IMR-90 (cell line): ENCODE measurements at regions not wholly inside any gene's neighbourhood (a gene's known extent, or its start where the extent isn't known, plus 50 kb on each side); places are given as distances from the start of the nearest gene placed in this dataset.

Experiments
- ATAC-seq: fragments of 200-7000 bp; cut with Tn5 transposase; 2 replicates; pipeline ENCODE4 v1.9.1; 2020; ENCODE audit warnings: low read depth, mild to moderate bottlenecking, moderate library complexity
- BruUV-seq: library from RNA; stranded (reverse); fragments of 400-500 nt; replicated peaks from 2 replicates; lab custom pipeline; 2021; lab: Mats Ljungman, UMichigan
- CTCF ChIA-PET: fragments of 300-600 bp; formaldehyde crosslinking; extraction: SDS; loops from one replicate; lab custom pipeline; 2021; ENCODE audit warnings: antibody characterized with exemption; lab: Yijun Ruan, JAX
- POLR2A ChIA-PET: fragments of 300-600 bp; sonication (Branson Sonifier 250); formaldehyde crosslinking; loops from one replicate; lab custom pipeline; 2022; ENCODE audit warnings: antibody characterized with exemption; ENCODE audit not compliant: unreplicated experiment; lab: Charles Lee
- DNase-seq: peaks from one replicate; pipeline ENCODE4 v3.0.0; 2013
- H2AFZ ChIP-seq: replicated peaks from 2 replicates; pipeline ENCODE3; 2013; ENCODE audit warnings: low read length, mild to moderate bottlenecking; ENCODE audit not compliant: poor library complexity
- H2AK5ac ChIP-seq: 2 replicates; pipeline ENCODE4 v1.6.1; 2013; ENCODE audit warnings: low read depth, low read length, inconsistent platforms
- H2AK9ac ChIP-seq: replicated peaks from 2 replicates; pipeline ENCODE3; 2013; ENCODE audit warnings: mild to moderate bottlenecking, low read depth, low read length, moderate library complexity; ENCODE audit not compliant: poor library complexity
- H2BK120ac ChIP-seq: 2 replicates; pipeline ENCODE4 v1.6.1; 2013; ENCODE audit warnings: low read depth, low read length, inconsistent platforms
- H2BK15ac ChIP-seq: 3 replicates; pipeline ENCODE4 v1.6.1; 2013; ENCODE audit warnings: low read depth, low read length, inconsistent platforms
- H2BK20ac ChIP-seq: 2 replicates; pipeline ENCODE4 v1.6.1; 2013; ENCODE audit warnings: low read depth, mild to moderate bottlenecking, inconsistent platforms, low read length, moderate library complexity
- H2BK5ac ChIP-seq: 2 replicates; pipeline ENCODE4 v1.6.1; 2013; ENCODE audit warnings: mild to moderate bottlenecking, low read depth, low read length, inconsistent platforms; ENCODE audit not compliant: poor library complexity, severe bottlenecking
- H3K14ac ChIP-seq: replicated peaks from 2 replicates; pipeline ENCODE4 v1.6.1; 2013; ENCODE audit warnings: low read depth, low read length, inconsistent platforms
- H3K18ac ChIP-seq: 2 replicates; pipeline ENCODE4 v1.6.1; 2013; ENCODE audit warnings: low read depth, low read length, control low read depth
- H3K23ac ChIP-seq: 2 replicates; pipeline ENCODE4 v1.6.1; 2013; ENCODE audit warnings: low read depth, low read length, inconsistent platforms
- H3K27ac ChIP-seq: 2 replicates; pipeline ENCODE4 v1.5.1; 2013; ENCODE audit warnings: mild to moderate bottlenecking, control low read depth, low read length; ENCODE audit not compliant: insufficient read depth
- H3K27me3 ChIP-seq: 2 replicates; pipeline ENCODE4 v1.6.1; 2013; ENCODE audit warnings: low read length; ENCODE audit not compliant: control insufficient read depth, insufficient read depth
- H3K36me3 ChIP-seq: 2 replicates; pipeline ENCODE4 v1.6.1; 2013; ENCODE audit warnings: low read length, mixed read lengths; ENCODE audit not compliant: control insufficient read depth, insufficient read depth
- H3K4ac ChIP-seq: 2 replicates; pipeline ENCODE4 v1.6.1; 2013; ENCODE audit warnings: low read depth, low read length, inconsistent platforms
- H3K4me1 ChIP-seq: 2 replicates; pipeline ENCODE4 v1.6.1; 2013; ENCODE audit warnings: low read length, mixed read lengths; ENCODE audit not compliant: control insufficient read depth, insufficient read depth
- H3K4me2 ChIP-seq: 2 replicates; pipeline ENCODE4 v1.6.1; 2013; ENCODE audit warnings: low read depth, mild to moderate bottlenecking, control low read depth, low read length, moderate library complexity
- H3K4me3 ChIP-seq: 2 replicates; pipeline ENCODE4 v1.5.1; 2013; ENCODE audit warnings: low read depth, mild to moderate bottlenecking, control low read depth, low read length, moderate library complexity; ENCODE audit not compliant: insufficient read depth
- H3K56ac ChIP-seq: 2 replicates; pipeline ENCODE4 v1.6.1; 2013; ENCODE audit warnings: low read length, inconsistent platforms; ENCODE audit not compliant: insufficient read depth; ENCODE audit errors: extremely low read depth
- H3K79me1 ChIP-seq, 2 experiments: 2 replicates each; pipeline ENCODE4 v1.6.1; 2013; ENCODE audit warnings: low read length in 2 of 2, inconsistent platforms in 1 of 2, low read depth in 1 of 2
- H3K9ac ChIP-seq: 2 replicates; pipeline ENCODE4 v1.6.1; 2013; ENCODE audit warnings: low read depth, low read length, control low read depth
- H3K9me1 ChIP-seq: 2 replicates; pipeline ENCODE4 v1.6.1; 2013; ENCODE audit warnings: low read length, inconsistent platforms; ENCODE audit not compliant: insufficient read depth
- H3K9me3 ChIP-seq: 2 replicates; pipeline ENCODE4 v1.6.1; 2013; ENCODE audit warnings: low read length; ENCODE audit not compliant: control insufficient read depth, insufficient read depth
- H4K20me1 ChIP-seq: 2 replicates; pipeline ENCODE4 v1.6.1; 2013; ENCODE audit warnings: low read length, inconsistent platforms; ENCODE audit not compliant: insufficient read depth
- H4K5ac ChIP-seq: 2 replicates; pipeline ENCODE4 v1.6.1; 2013; ENCODE audit warnings: mild to moderate bottlenecking, low read depth, low read length, control low read depth
- H4K8ac ChIP-seq, 2 experiments: 2 replicates each; pipeline ENCODE4 v1.6.1; 2013; ENCODE audit warnings: low read depth in 2 of 2, low read length in 2 of 2, control low read depth in 1 of 2, inconsistent platforms in 1 of 2
- H4K91ac ChIP-seq: 2 replicates; pipeline ENCODE4 v1.6.1; 2013; ENCODE audit warnings: low read depth, low read length, inconsistent platforms; ENCODE audit not compliant: insufficient read depth
- BHLHE40 ChIP-seq: fragments of 150-350 bp; IDR thresholded peaks from 2 replicates; pipeline ENCODE4 v1.6.1; 2016; ENCODE audit warnings: mild to moderate bottlenecking, low read depth, low read length
- CEBPB ChIP-seq: IDR thresholded peaks from 2 replicates; pipeline ENCODE4 v1.6.1; 2012; ENCODE audit warnings: low read depth, low read length, improper control_type of control experiment
- CHD1 ChIP-seq: IDR thresholded peaks from 2 replicates; pipeline ENCODE4 v1.6.1; 2012; ENCODE audit warnings: low read depth, low read length, improper control_type of control experiment
- CTCF ChIP-seq: conservative IDR thresholded peaks from 2 replicates; pipeline ENCODE4 v1.5.1; 2012; ENCODE audit warnings: mild to moderate bottlenecking, low read depth, low read length, improper control_type of control experiment
- ELK1 ChIP-seq: fragments of 150-350 bp; IDR thresholded peaks from 2 replicates; pipeline ENCODE4 v1.6.1; 2016; ENCODE audit warnings: low read depth, mild to moderate bottlenecking, low read length, moderate library complexity, borderline replicate concordance
- FOS ChIP-seq: fragments of 150-350 bp; IDR thresholded peaks from 2 replicates; pipeline ENCODE4 v1.6.1; 2016; ENCODE audit warnings: low read depth, low read length
- MAFK ChIP-seq: IDR thresholded peaks from 2 replicates; pipeline ENCODE4 v1.6.1; 2012; ENCODE audit warnings: low read depth, low read length, improper control_type of control experiment
- MAZ ChIP-seq: IDR thresholded peaks from 2 replicates; pipeline ENCODE4 v1.6.1; 2012; ENCODE audit warnings: low read depth, mild to moderate bottlenecking, low read length, improper control_type of control experiment, moderate library complexity, borderline replicate concordance
- MXI1 ChIP-seq: IDR thresholded peaks from 2 replicates; pipeline ENCODE4 v1.6.1; 2012; ENCODE audit warnings: low read depth, mild to moderate bottlenecking, low read length, moderate library complexity, borderline replicate concordance
- POLR2A ChIP-seq: IDR thresholded peaks from 2 replicates; pipeline ENCODE4 v1.6.1; 2012; ENCODE audit warnings: mild to moderate bottlenecking, low read depth, low read length
- RAD21 ChIP-seq: IDR thresholded peaks from 2 replicates; pipeline ENCODE4 v1.6.1; 2012; ENCODE audit warnings: low read length, improper control_type of control experiment
- RCOR1 ChIP-seq: IDR thresholded peaks from 2 replicates; pipeline ENCODE4 v1.6.1; 2012; ENCODE audit warnings: mild to moderate bottlenecking, low read length, improper control_type of control experiment; ENCODE audit not compliant: insufficient replicate concordance
- RFX5 ChIP-seq: IDR thresholded peaks from 2 replicates; pipeline ENCODE4 v1.8.0; 2012; ENCODE audit warnings: low read depth, mild to moderate bottlenecking, low read length, moderate library complexity
- dilution Hi-C: fragments of 300-500 bp; cut with HindIII; formaldehyde crosslinking; loops from one replicate; pipeline ENCODE4 v1.14.3; 2018; ENCODE audit warnings: low sequenced_read_pairs; ENCODE audit not compliant: unreplicated experiment
- in situ Hi-C: fragments of 300-500 bp; cut with MboI; formaldehyde crosslinking; loops from 3 replicates; pipeline ENCODE4 v1.14.3; 2019; ENCODE audit warnings: low sequenced_read_pairs, inconsistent platforms, mixed read lengths
- intact Hi-C: fragments of 100-400 bp; cut with micrococcal nuclease; formaldehyde crosslinking; loops from 2 replicates; pipeline ENCODE4 v1.10.0; 2022
- TF ChIP-seq, protein P1 (sequence below): fragments of 150-350 bp; IDR thresholded peaks from 2 replicates; pipeline ENCODE4 v1.6.1; 2017; ENCODE audit warnings: mild to moderate bottlenecking, antibody characterized with exemption, low read length, low read depth

DNA sequence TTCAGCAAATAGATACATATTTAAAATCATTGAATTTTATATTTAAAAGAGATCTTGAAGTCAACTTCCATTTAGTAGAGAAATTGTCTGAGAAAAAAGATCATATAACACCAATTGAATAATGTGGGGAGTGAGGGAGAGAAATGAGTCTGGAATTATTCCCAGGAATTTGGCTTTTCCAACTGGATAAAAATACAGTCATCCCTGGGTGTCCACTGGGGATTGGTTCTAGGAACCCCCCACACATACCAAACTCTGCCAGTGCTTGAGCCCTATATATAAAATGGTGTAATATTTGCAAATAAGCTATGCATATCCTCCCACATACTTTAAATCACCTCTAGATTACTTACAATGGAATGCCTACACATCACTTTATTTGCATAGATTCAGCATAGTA is 162.8 kb upstream of the SEMA3C start:
- ChIA-PET POLR2A (no interaction called here), CTCF (no interaction called here)
- Histone ChIP-seq H2AK9ac (no peak overlapping the region), H2AFZ (no peak overlapping the region), H2BK20ac (no peak overlapping the region), H2BK120ac (no peak overlapping the region), H3K14ac (no peak overlapping the region), H2AK5ac (no peak overlapping the region), H3K4ac (no peak overlapping the region), H3K79me1 (no peaks in the 10 kb centered on the region), H3K56ac (no peak overlapping the region), H4K91ac (no peak overlapping the region), H3K36me3 (no peaks in the 10 kb centered on the region), H3K18ac (no peak overlapping the region), H4K8ac (no peak overlapping the region), H4K5ac (no peak overlapping the region), H2BK5ac (no peak overlapping the region), H2BK15ac (no peak overlapping the region), H3K9me1 (no peaks in the 10 kb centered on the region), H3K27ac (no peak overlapping the region), H4K20me1 (no peaks in the 10 kb centered on the region), H3K27me3 (no peaks in the 10 kb centered on the region), H3K4me3 (no peak overlapping the region), H3K9me3 (peaks cover 3% of the 10 kb centered on the region), H3K9ac (no peak overlapping the region), H3K4me1 (no peaks in the 10 kb centered on the region), H3K23ac (no peak overlapping the region), H3K4me2 (no peak overlapping the region)
- no peak for TF ChIP-seq RAD21
- TF ChIP-seq FOS, result no peak
- TF ChIP-seq RFX5, result no peak
- TF ChIP-seq, protein P1, sequence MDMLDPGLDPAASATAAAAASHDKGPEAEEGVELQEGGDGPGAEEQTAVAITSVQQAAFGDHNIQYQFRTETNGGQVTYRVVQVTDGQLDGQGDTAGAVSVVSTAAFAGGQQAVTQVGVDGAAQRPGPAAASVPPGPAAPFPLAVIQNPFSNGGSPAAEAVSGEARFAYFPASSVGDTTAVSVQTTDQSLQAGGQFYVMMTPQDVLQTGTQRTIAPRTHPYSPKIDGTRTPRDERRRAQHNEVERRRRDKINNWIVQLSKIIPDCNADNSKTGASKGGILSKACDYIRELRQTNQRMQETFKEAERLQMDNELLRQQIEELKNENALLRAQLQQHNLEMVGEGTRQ, result no peak
- TF ChIP-seq BHLHE40, result no peak
- TF ChIP-seq MAZ, result no peak
- no peak for TF ChIP-seq CTCF
- TF ChIP-seq MAFK, result no peak
- TF ChIP-seq ELK1, result no peak
- no peak for TF ChIP-seq CHD1
- TF ChIP-seq MXI1, result no peak
- no peak for TF ChIP-seq CEBPB
- TF ChIP-seq POLR2A, result no peak
- TF ChIP-seq RCOR1, result no peak
- no TSS peak for BruUV-seq
- ATAC-seq, result no peak
- dilution Hi-C loops, result no loop called here
- DNase-seq, result no peak
- intact Hi-C loops, result no loop called here
- in situ Hi-C loops, result no loop called here
